ENCODE measurements at regions not wholly inside any gene's neighbourhood (a gene's known extent, or its start where the extent isn't known, plus 50 kb on each side); places are given as distances from the start of the nearest gene placed in this dataset.

- TF ChIP-seq EP300 (IDR thresholded peaks at IDR 0.05; ENCODE audit: borderline replicate concordance in 1 of 2, low read depth in 1 of 2, low read length in 1 of 2) (no peak), EZH2phosphoT487 (IDR thresholded peaks at IDR 0.05; ENCODE audit: borderline replicate concordance, low read depth) (no peak), CTCF (IDR thresholded peaks at IDR 0.05) (no peak), TEAD4 (IDR thresholded peaks at IDR 0.05; ENCODE audit: borderline replicate concordance, insufficient read depth) (no peak), ZBTB33 (IDR thresholded peaks at IDR 0.05; ENCODE audit: borderline replicate concordance, low read depth) (no peak), REST (IDR thresholded peaks at IDR 0.05; ENCODE audit: low read depth, low read length) (no peak)
These were observed 377.5 kb downstream of the ALG10 start for GRCh38 chr12:34399631-34400410.
